ENCODE measurements at regions not wholly inside any gene's neighbourhood (a gene's known extent, or its start where the extent isn't known, plus 50 kb on each side); places are given as distances from the start of the nearest gene placed in this dataset.

- DNase-seq = no peak
- H3K4ac ChIP-seq (ENCODE audit: low read depth in 1 of 2, low read length in 2 of 2) = no peak overlapping the region
- WGBS = no CpG with 5 or more reads among the region's 1 CpG
- H3K14ac ChIP-seq (ENCODE audit: low read length in 2 of 2) = no peak overlapping the region
- H3K4me2 ChIP-seq (ENCODE audit: low read length, poor library complexity, severe bottlenecking) = no peak overlapping the region
- H2BK12ac ChIP-seq (ENCODE audit: low read length in 2 of 2) = no peak overlapping the region
- H4K91ac ChIP-seq (ENCODE audit: low read length) = no peak overlapping the region
- H3K4me3 ChIP-seq (ENCODE audit: insufficient read depth in 1 of 2, low read depth in 1 of 2, low read length in 2 of 2) = no peak overlapping the region
- H3K36me3 ChIP-seq (ENCODE audit: control insufficient read depth in 1 of 2, insufficient read depth in 2 of 2, low read depth in 1 of 2, low read length in 2 of 2) = no peaks in the 10 kb centered on the region
- H2BK5ac ChIP-seq (ENCODE audit: low read depth, low read length, poor library complexity, severe bottlenecking) = no peak overlapping the region
- H3K9ac ChIP-seq (ENCODE audit: low read length) = no peak overlapping the region
- no peaks in the 10 kb centered on the region for H3K9me3 ChIP-seq (ENCODE audit: control insufficient read depth, low read length)
- no peak overlapping the region for H3K18ac ChIP-seq (ENCODE audit: low read depth in 1 of 2, low read length in 2 of 2)
- H3K23ac ChIP-seq (ENCODE audit: low read length in 2 of 2) = no peak overlapping the region
- H2BK120ac ChIP-seq (ENCODE audit: low read depth, low read length) = no peak overlapping the region
- no peak overlapping the region for H2AFZ ChIP-seq (ENCODE audit: low read depth, low read length)
- no peaks in the 10 kb centered on the region for H3K79me1 ChIP-seq (replicated peaks; ENCODE audit: low read length, poor library complexity, severe bottlenecking)
- no peak overlapping the region for H2AK5ac ChIP-seq (ENCODE audit: low read length, severe bottlenecking)
- no peak overlapping the region for H2BK15ac ChIP-seq (ENCODE audit: low read depth, poor library complexity, severe bottlenecking)
- H3K4me1 ChIP-seq (ENCODE audit: control insufficient read depth, insufficient read depth, low read depth, low read length) = peaks cover 1% of the 10 kb centered on the region
- H4K8ac ChIP-seq (ENCODE audit: low read length) = no peak overlapping the region
- H3K27ac ChIP-seq (ENCODE audit: low read length, poor library complexity, severe bottlenecking) = no peak overlapping the region
- no peaks in the 10 kb centered on the region for H3K27me3 ChIP-seq (ENCODE audit: control insufficient read depth in 1 of 2, insufficient read depth in 1 of 2, low read length in 2 of 2)
Observed at GRCh38 chr4:35080799-35081198, 1163.5 kb downstream of the ARAP2 start.

- no peak overlapping the region for H3K27ac ChIP-seq (ENCODE audit: low read length, poor library complexity, severe bottlenecking)
- no peak overlapping the region for H3K23ac ChIP-seq (ENCODE audit: low read length in 2 of 2)
- H2AK5ac ChIP-seq (ENCODE audit: low read length, severe bottlenecking) = no peak overlapping the region
- 89% methylated on average over 3 of the region's 3 CpGs for WGBS
- no peaks in the 10 kb centered on the region for H3K9me3 ChIP-seq (ENCODE audit: control insufficient read depth, low read length)
- peak overlapping the region; percentile 27 for H2AFZ ChIP-seq (ENCODE audit: low read depth, low read length)
- H2BK5ac ChIP-seq (ENCODE audit: low read depth, low read length, poor library complexity, severe bottlenecking) = no peak overlapping the region
- H2BK12ac ChIP-seq (ENCODE audit: low read length in 2 of 2) = no peak overlapping the region
- H3K4me2 ChIP-seq (ENCODE audit: low read length, poor library complexity, severe bottlenecking) = peak overlapping the region; percentile 11
- H4K8ac ChIP-seq (ENCODE audit: low read length) = no peak overlapping the region
- no peak overlapping the region for H3K9ac ChIP-seq (ENCODE audit: low read length)
- no peak overlapping the region for H3K4me3 ChIP-seq (ENCODE audit: insufficient read depth in 1 of 2, low read depth in 1 of 2, low read length in 2 of 2)
- H3K18ac ChIP-seq (ENCODE audit: low read depth in 1 of 2, low read length in 2 of 2) = no peak overlapping the region
- DNase-seq = no peak
- H3K36me3 ChIP-seq (ENCODE audit: control insufficient read depth in 1 of 2, insufficient read depth in 2 of 2, low read depth in 1 of 2, low read length in 2 of 2) = no peaks in the 10 kb centered on the region
- H3K79me1 ChIP-seq (replicated peaks; ENCODE audit: low read length, poor library complexity, severe bottlenecking) = no peaks in the 10 kb centered on the region
- H3K4me1 ChIP-seq (ENCODE audit: control insufficient read depth, insufficient read depth, low read depth, low read length) = no peaks in the 10 kb centered on the region
- H3K4ac ChIP-seq (ENCODE audit: low read depth in 1 of 2, low read length in 2 of 2) = no peak overlapping the region
- no peak overlapping the region for H2BK15ac ChIP-seq (ENCODE audit: low read depth, poor library complexity, severe bottlenecking)
- no peaks in the 10 kb centered on the region for H3K27me3 ChIP-seq (ENCODE audit: control insufficient read depth in 1 of 2, insufficient read depth in 1 of 2, low read length in 2 of 2)
- no peak overlapping the region for H4K91ac ChIP-seq (ENCODE audit: low read length)
- no peak overlapping the region for H2BK120ac ChIP-seq (ENCODE audit: low read depth, low read length)
- no peak overlapping the region for H3K14ac ChIP-seq (ENCODE audit: low read length in 2 of 2)
Observed at GRCh38 chr4:35087218-35087617, 1157.1 kb downstream of the ARAP2 start.

GRCh38 chr4:35100932-35101331 is 1143.4 kb downstream of the ARAP2 start:
- 96% methylated on average over 8 of the region's 8 CpGs for WGBS
- Histone ChIP-seq H2AFZ (ENCODE audit: low read depth, low read length) (no peak overlapping the region), H3K27me3 (ENCODE audit: control insufficient read depth in 1 of 2, insufficient read depth in 1 of 2, low read length in 2 of 2) (no peaks in the 10 kb centered on the region)

GRCh38 chr4:35102066-35102465 is 1142.2 kb downstream of the ARAP2 start:
- H2BK120ac ChIP-seq (ENCODE audit: low read depth, low read length) = no peak overlapping the region
- no peak overlapping the region for H2AFZ ChIP-seq (ENCODE audit: low read depth, low read length)
- WGBS = 96% methylated on average over 8 of the region's 8 CpGs
- H3K9ac ChIP-seq (ENCODE audit: low read length) = no peak overlapping the region
- no peak overlapping the region for H3K23ac ChIP-seq (ENCODE audit: low read length in 2 of 2)
- H3K18ac ChIP-seq (ENCODE audit: low read depth in 1 of 2, low read length in 2 of 2) = no peak overlapping the region
- no peaks in the 10 kb centered on the region for H3K36me3 ChIP-seq (ENCODE audit: control insufficient read depth in 1 of 2, insufficient read depth in 2 of 2, low read depth in 1 of 2, low read length in 2 of 2)
- H2BK5ac ChIP-seq (ENCODE audit: low read depth, low read length, poor library complexity, severe bottlenecking) = no peak overlapping the region
- H2BK15ac ChIP-seq (ENCODE audit: low read depth, poor library complexity, severe bottlenecking) = no peak overlapping the region
- H2BK12ac ChIP-seq (ENCODE audit: low read length in 2 of 2) = no peak overlapping the region
- H3K27ac ChIP-seq (ENCODE audit: low read length, poor library complexity, severe bottlenecking) = no peak overlapping the region
- H4K8ac ChIP-seq (ENCODE audit: low read length) = no peak overlapping the region
- no peaks in the 10 kb centered on the region for H3K27me3 ChIP-seq (ENCODE audit: control insufficient read depth in 1 of 2, insufficient read depth in 1 of 2, low read length in 2 of 2)
- no peak overlapping the region for H3K14ac ChIP-seq (ENCODE audit: low read length in 2 of 2)
- no peak overlapping the region for H3K4me3 ChIP-seq (ENCODE audit: insufficient read depth in 1 of 2, low read depth in 1 of 2, low read length in 2 of 2)
- no peaks in the 10 kb centered on the region for H3K79me1 ChIP-seq (replicated peaks; ENCODE audit: low read length, poor library complexity, severe bottlenecking)
- H3K4ac ChIP-seq (ENCODE audit: low read depth in 1 of 2, low read length in 2 of 2) = no peak overlapping the region
- no peak overlapping the region for H3K4me2 ChIP-seq (ENCODE audit: low read length, poor library complexity, severe bottlenecking)
- H3K9me3 ChIP-seq (ENCODE audit: control insufficient read depth, low read length) = no peaks in the 10 kb centered on the region
- H2AK5ac ChIP-seq (ENCODE audit: low read length, severe bottlenecking) = no peak overlapping the region
- H3K4me1 ChIP-seq (ENCODE audit: control insufficient read depth, insufficient read depth, low read depth, low read length) = no peaks in the 10 kb centered on the region
- no peak overlapping the region for H4K91ac ChIP-seq (ENCODE audit: low read length)
- DNase-seq = no peak

More at GRCh38 chr4:35100932-35101331, 1143.4 kb downstream of the ARAP2 start:
- Histone ChIP-seq H3K4ac (ENCODE audit: low read depth in 1 of 2, low read length in 2 of 2) (no peak overlapping the region), H3K9ac (ENCODE audit: low read length) (no peak overlapping the region), H2BK5ac (ENCODE audit: low read depth, low read length, poor library complexity, severe bottlenecking) (no peak overlapping the region), H4K91ac (ENCODE audit: low read length) (no peak overlapping the region), H3K79me1 (replicated peaks; ENCODE audit: low read length, poor library complexity, severe bottlenecking) (no peaks in the 10 kb centered on the region), H3K9me3 (ENCODE audit: control insufficient read depth, low read length) (peaks cover 3% of the 10 kb centered on the region), H3K27ac (ENCODE audit: low read length, poor library complexity, severe bottlenecking) (no peak overlapping the region), H4K8ac (ENCODE audit: low read length) (no peak overlapping the region), H3K14ac (ENCODE audit: low read length in 2 of 2) (no peak overlapping the region), H3K36me3 (ENCODE audit: control insufficient read depth in 1 of 2, insufficient read depth in 2 of 2, low read depth in 1 of 2, low read length in 2 of 2) (no peaks in the 10 kb centered on the region), H3K4me1 (ENCODE audit: control insufficient read depth, insufficient read depth, low read depth, low read length) (no peaks in the 10 kb centered on the region), H2AK5ac (ENCODE audit: low read length, severe bottlenecking) (no peak overlapping the region), H3K23ac (ENCODE audit: low read length in 2 of 2) (no peak overlapping the region), H2BK15ac (ENCODE audit: low read depth, poor library complexity, severe bottlenecking) (no peak overlapping the region), H2BK12ac (ENCODE audit: low read length in 2 of 2) (no peak overlapping the region), H3K18ac (ENCODE audit: low read depth in 1 of 2, low read length in 2 of 2) (no peak overlapping the region), H2BK120ac (ENCODE audit: low read depth, low read length) (no peak overlapping the region), H3K4me3 (ENCODE audit: insufficient read depth in 1 of 2, low read depth in 1 of 2, low read length in 2 of 2) (no peak overlapping the region), H3K4me2 (ENCODE audit: low read length, poor library complexity, severe bottlenecking) (no peak overlapping the region)
- no peak for DNase-seq
